ENCODE measurements at regions not wholly inside any gene's neighbourhood (a gene's known extent, or its start where the extent isn't known, plus 50 kb on each side); places are given as distances from the start of the nearest gene placed in this dataset.
A peak's percentile ranks its signal among the peaks of the same experiment; 100 is the strongest.

DNA sequence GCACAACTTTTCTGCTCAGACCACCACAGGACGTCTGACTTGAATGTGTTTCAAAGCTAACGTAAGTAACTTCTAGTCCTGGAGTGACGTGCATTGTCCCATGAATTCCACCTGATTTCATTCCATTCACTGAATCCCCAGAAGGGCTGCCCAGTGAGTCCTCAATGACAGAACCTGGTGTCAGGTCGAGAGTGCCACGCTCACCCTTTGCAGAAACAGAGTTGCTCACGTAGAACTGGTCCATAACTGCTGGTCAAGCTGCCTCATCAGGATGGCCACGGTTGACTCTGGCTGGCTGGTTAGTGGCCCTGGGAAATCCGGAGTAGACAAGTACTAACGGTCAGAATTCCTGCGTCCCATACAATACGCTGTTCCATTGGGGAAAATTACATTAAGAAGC, 50.6 kb upstream of the UBE3C start:
- H3K27me3 ChIP-seq (ENCODE audit: insufficient read depth), result no peaks in the 10 kb centered on the region
- TF ChIP-seq, protein P1, sequence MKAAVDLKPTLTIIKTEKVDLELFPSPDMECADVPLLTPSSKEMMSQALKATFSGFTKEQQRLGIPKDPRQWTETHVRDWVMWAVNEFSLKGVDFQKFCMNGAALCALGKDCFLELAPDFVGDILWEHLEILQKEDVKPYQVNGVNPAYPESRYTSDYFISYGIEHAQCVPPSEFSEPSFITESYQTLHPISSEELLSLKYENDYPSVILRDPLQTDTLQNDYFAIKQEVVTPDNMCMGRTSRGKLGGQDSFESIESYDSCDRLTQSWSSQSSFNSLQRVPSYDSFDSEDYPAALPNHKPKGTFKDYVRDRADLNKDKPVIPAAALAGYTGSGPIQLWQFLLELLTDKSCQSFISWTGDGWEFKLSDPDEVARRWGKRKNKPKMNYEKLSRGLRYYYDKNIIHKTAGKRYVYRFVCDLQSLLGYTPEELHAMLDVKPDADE (IDR thresholded peaks at IDR 0.05), result no peak
- TF ChIP-seq ZNF114 (CRISPR knock-in tag; IDR thresholded peaks at IDR 0.05) (no peak), NANOG (IDR thresholded peaks at IDR 0.05; ENCODE audit: borderline replicate concordance) (no peak), CREB1 (CRISPR knock-in tag; IDR thresholded peaks at IDR 0.05; ENCODE audit: low read depth) (no peak), EZH2 (IDR thresholded peaks at IDR 0.05; ENCODE audit: low read depth, unreplicated experiment) (no peak), STAT1 (IDR thresholded peaks at IDR 0.05; ENCODE audit: unreplicated experiment) (no peak), JUNB (IDR thresholded peaks at IDR 0.05; ENCODE audit: unreplicated experiment) (no peak)
- TF ChIP-seq, protein P2, sequence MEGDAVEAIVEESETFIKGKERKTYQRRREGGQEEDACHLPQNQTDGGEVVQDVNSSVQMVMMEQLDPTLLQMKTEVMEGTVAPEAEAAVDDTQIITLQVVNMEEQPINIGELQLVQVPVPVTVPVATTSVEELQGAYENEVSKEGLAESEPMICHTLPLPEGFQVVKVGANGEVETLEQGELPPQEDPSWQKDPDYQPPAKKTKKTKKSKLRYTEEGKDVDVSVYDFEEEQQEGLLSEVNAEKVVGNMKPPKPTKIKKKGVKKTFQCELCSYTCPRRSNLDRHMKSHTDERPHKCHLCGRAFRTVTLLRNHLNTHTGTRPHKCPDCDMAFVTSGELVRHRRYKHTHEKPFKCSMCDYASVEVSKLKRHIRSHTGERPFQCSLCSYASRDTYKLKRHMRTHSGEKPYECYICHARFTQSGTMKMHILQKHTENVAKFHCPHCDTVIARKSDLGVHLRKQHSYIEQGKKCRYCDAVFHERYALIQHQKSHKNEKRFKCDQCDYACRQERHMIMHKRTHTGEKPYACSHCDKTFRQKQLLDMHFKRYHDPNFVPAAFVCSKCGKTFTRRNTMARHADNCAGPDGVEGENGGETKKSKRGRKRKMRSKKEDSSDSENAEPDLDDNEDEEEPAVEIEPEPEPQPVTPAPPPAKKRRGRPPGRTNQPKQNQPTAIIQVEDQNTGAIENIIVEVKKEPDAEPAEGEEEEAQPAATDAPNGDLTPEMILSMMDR (conservative IDR thresholded peaks at IDR 0.05; ENCODE audit: low read depth in 2 of 2), result no peak
- no peak overlapping the region for H3K4me3 Mint-ChIP-seq

More for the DNA sequence above, 50.6 kb upstream of the UBE3C start:
- Mint-ChIP-seq H3K4me1 (no peaks in the 10 kb centered on the region), H3K27me3 (ENCODE audit: insufficient read depth, low read depth, poor library complexity) (peaks cover 1% of the 10 kb centered on the region), H3K9me3 (peaks cover 34% of the 10 kb centered on the region), H3K36me3 (ENCODE audit: low read depth) (peaks cover 11% of the 10 kb centered on the region), H3K27ac (no peak overlapping the region)
- ATAC-seq (no peak), DNase-seq (ENCODE audit: low spot score) (no peak)
- no peaks in the 10 kb centered on the region for H3K9me2 ChIP-seq (ENCODE audit: insufficient read depth)
- no peak overlapping the region for H3K4me3 ChIP-seq
- H3F3A ChIP-seq (replicated peaks; ENCODE audit: low read depth), result no peaks in the 10 kb centered on the region
- no peaks in the 10 kb centered on the region for H3K4me1 ChIP-seq (ENCODE audit: insufficient read depth)
- no peaks in the 10 kb centered on the region for H4K20me1 ChIP-seq (replicated peaks; ENCODE audit: insufficient read depth)
- H3K36me3 ChIP-seq (ENCODE audit: insufficient read depth), result peaks cover 4% of the 10 kb centered on the region; the same call in 1 of the 2 replicates
- H3K4me2 ChIP-seq, result no peak overlapping the region
- H3K79me2 ChIP-seq (replicated peaks; ENCODE audit: insufficient read depth), result no peaks in the 10 kb centered on the region
- peak overlapping the region; percentile 78; the same call in 1 of the 2 replicates for H2AFZ ChIP-seq
- H3K27ac ChIP-seq (ENCODE audit: low read depth), result no peak overlapping the region
